ENCODE measurements at regions not wholly inside any gene's neighbourhood (a gene's known extent, or its start where the extent isn't known, plus 50 kb on each side); places are given as distances from the start of the nearest gene placed in this dataset.

DNA sequence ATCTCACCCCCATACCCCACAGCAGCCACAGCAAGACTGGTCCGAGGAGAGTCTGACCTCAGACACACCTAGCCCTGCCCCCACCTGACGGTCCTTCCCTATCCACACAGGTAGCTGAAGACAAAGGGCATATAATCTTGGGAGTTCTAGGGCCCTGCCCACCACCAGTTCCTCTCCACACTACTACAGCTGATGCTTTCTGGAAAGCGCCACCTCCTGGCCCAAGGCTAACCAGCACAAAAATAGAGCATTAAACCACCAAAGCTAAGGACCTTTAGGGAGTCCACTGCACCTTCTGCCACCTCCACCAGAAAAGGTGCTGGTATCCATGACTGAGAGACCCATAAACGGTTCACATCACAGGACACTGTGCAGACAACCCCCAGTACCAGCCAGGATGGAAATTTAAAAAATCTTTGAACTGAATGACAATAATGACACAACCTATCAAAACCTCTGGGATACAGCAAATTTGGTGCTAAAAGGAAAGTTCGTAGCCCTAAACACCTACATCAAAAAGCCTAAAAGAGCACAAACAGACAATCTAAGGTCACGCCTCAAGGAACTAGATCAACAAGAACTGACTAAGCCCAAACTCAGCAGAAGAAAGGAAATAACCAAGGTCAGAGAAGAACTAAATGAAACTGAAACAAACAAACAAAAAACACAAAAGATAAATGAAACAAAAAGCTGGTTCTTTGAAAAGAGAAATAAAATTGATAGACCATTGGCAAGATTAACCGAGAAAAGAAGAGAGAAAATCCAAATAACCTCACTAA lies 122.1 kb upstream of the TPRG1 start:
- TF ChIP-seq, protein P1, sequence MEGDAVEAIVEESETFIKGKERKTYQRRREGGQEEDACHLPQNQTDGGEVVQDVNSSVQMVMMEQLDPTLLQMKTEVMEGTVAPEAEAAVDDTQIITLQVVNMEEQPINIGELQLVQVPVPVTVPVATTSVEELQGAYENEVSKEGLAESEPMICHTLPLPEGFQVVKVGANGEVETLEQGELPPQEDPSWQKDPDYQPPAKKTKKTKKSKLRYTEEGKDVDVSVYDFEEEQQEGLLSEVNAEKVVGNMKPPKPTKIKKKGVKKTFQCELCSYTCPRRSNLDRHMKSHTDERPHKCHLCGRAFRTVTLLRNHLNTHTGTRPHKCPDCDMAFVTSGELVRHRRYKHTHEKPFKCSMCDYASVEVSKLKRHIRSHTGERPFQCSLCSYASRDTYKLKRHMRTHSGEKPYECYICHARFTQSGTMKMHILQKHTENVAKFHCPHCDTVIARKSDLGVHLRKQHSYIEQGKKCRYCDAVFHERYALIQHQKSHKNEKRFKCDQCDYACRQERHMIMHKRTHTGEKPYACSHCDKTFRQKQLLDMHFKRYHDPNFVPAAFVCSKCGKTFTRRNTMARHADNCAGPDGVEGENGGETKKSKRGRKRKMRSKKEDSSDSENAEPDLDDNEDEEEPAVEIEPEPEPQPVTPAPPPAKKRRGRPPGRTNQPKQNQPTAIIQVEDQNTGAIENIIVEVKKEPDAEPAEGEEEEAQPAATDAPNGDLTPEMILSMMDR (IDR thresholded peaks at IDR 0.05), result peak; percentile 28
- no peak for TF ChIP-seq EZH2 (IDR thresholded peaks at IDR 0.05)
- TF ChIP-seq EZH2phosphoT487 (IDR thresholded peaks at IDR 0.05), result no peak
- H3K36me3 Mint-ChIP-seq, result no peaks in the 10 kb centered on the region
- no peaks in the 10 kb centered on the region for H3K36me3 ChIP-seq
- H2AFZ ChIP-seq (replicated peaks), result no peak overlapping the region
- no peak overlapping the region for H3K4me3 Mint-ChIP-seq
- no peak overlapping the region for H3K27ac Mint-ChIP-seq
- no peaks in the 10 kb centered on the region for H3K79me2 ChIP-seq (ENCODE audit: low read depth)
- no peaks in the 10 kb centered on the region for H3F3A ChIP-seq (ENCODE audit: low read depth)
- H3K9ac ChIP-seq, result no peak overlapping the region
- no peaks in the 10 kb centered on the region for H3K4me1 Mint-ChIP-seq
- no peaks in the 10 kb centered on the region for H3K27me3 ChIP-seq
- H3K27ac ChIP-seq, result no peak overlapping the region
- H3K9me3 Mint-ChIP-seq, result peaks cover 9% of the 10 kb centered on the region
- peaks cover 3% of the 10 kb centered on the region for H3K27me3 Mint-ChIP-seq (ENCODE audit: insufficient read depth, low read depth)
- H3K4me2 ChIP-seq, result no peak overlapping the region
- H3K9me3 ChIP-seq (ENCODE audit: low read depth), result no peaks in the 10 kb centered on the region
- no peak overlapping the region for H3K4me3 ChIP-seq
- no peaks in the 10 kb centered on the region for H3K4me1 ChIP-seq
- no peak for DNase-seq (ENCODE audit: low spot score)
- H4K20me1 ChIP-seq (ENCODE audit: low read depth), result no peaks in the 10 kb centered on the region

- Histone ChIP-seq H2AFZ (replicated peaks) (no peak overlapping the region), H3K4me2 (no peak overlapping the region), H3K9ac (no peak overlapping the region), H4K20me1 (ENCODE audit: low read depth) (no peaks in the 10 kb centered on the region), H3F3A (ENCODE audit: low read depth) (no peaks in the 10 kb centered on the region), H3K36me3 (no peaks in the 10 kb centered on the region), H3K79me2 (ENCODE audit: low read depth) (no peaks in the 10 kb centered on the region), H3K4me3 (no peak overlapping the region), H3K27me3 (no peaks in the 10 kb centered on the region), H3K4me1 (no peaks in the 10 kb centered on the region), H3K9me3 (ENCODE audit: low read depth) (no peaks in the 10 kb centered on the region), H3K27ac (no peak overlapping the region)
- Mint-ChIP-seq H3K27me3 (ENCODE audit: insufficient read depth, low read depth) (peaks cover 3% of the 10 kb centered on the region), H3K4me3 (no peak overlapping the region), H3K4me1 (no peaks in the 10 kb centered on the region), H3K9me3 (peaks cover 9% of the 10 kb centered on the region), H3K27ac (no peak overlapping the region), H3K36me3 (no peaks in the 10 kb centered on the region)
- TF ChIP-seq EZH2phosphoT487 (IDR thresholded peaks at IDR 0.05), result no peak
- no peak for TF ChIP-seq EZH2 (IDR thresholded peaks at IDR 0.05)
- TF ChIP-seq, protein P1 (IDR thresholded peaks at IDR 0.05), result no peak
- DNase-seq (ENCODE audit: low spot score), result no peak
Measured at GRCh38 chr3:189053322-189053721, 118.4 kb upstream of the TPRG1 start.

DNA sequence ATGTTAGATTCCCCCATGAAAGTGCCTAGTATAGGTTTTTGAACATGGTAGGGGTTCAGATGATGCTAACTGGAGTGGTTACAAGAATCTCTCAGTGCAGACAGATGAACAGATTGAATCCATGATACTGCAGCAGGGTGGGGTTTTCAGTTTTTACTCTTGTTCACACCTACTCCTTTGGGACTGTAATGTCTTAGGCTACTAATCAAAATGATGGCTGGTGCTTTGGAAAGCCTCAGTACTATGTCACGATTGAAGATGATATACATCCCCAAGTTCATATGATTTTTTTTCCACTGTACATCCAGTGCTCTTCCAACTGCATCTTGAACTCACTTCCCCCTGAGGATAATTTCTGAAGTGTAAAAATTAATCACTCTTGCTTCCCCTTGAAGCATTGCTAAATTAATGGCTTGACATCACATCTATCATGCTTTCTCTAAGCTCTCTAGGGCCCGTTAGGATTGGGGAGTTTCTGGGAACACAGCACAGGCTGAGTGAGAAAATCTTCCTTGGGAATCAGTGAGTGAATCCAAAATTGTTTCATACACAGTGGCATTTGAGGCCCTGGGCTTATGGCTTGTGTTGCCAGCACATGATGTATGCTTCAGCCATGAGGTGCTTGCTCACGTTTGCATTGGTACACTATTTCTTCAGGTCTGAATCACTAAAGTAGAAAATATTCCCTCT lies 115.0 kb upstream of the TPRG1 start:
- H3K9ac ChIP-seq, result no peak overlapping the region
- no peaks in the 10 kb centered on the region for H3K27me3 ChIP-seq
- H3F3A ChIP-seq (ENCODE audit: low read depth), result no peaks in the 10 kb centered on the region
- H3K36me3 ChIP-seq, result no peaks in the 10 kb centered on the region
- H2AFZ ChIP-seq (replicated peaks), result no peak overlapping the region
- H4K20me1 ChIP-seq (ENCODE audit: low read depth), result no peaks in the 10 kb centered on the region
- Mint-ChIP-seq H3K4me1 (no peaks in the 10 kb centered on the region), H3K4me3 (no peak overlapping the region), H3K36me3 (no peaks in the 10 kb centered on the region), H3K27ac (no peak overlapping the region), H3K27me3 (ENCODE audit: insufficient read depth, low read depth) (no peaks in the 10 kb centered on the region), H3K9me3 (no peaks in the 10 kb centered on the region)
- H3K4me2 ChIP-seq, result no peak overlapping the region
- no peaks in the 10 kb centered on the region for H3K79me2 ChIP-seq (ENCODE audit: low read depth)
- no peak for DNase-seq (ENCODE audit: low spot score)
- H3K27ac ChIP-seq, result no peak overlapping the region
- H3K9me3 ChIP-seq (ENCODE audit: low read depth), result no peaks in the 10 kb centered on the region
- no peak for TF ChIP-seq EZH2 (IDR thresholded peaks at IDR 0.05)
- TF ChIP-seq EZH2phosphoT487 (IDR thresholded peaks at IDR 0.05), result no peak
- TF ChIP-seq, protein P1 (IDR thresholded peaks at IDR 0.05), result no peak
- H3K4me3 ChIP-seq, result no peak overlapping the region
- H3K4me1 ChIP-seq, result no peaks in the 10 kb centered on the region

All from neural progenitor cell (in vitro differentiated cells).